Keratinocyte (primary cell): ENCODE measurements at regions not wholly inside any gene's neighbourhood (a gene's known extent, or its start where the extent isn't known, plus 50 kb on each side); places are given as distances from the start of the nearest gene placed in this dataset.

Experiments used
- DNase-seq: peaks from one replicate; pipeline ENCODE4 v3.0.0-alpha.2; 2011; ENCODE audit warnings: low read depth, missing footprints, low spot score
- FAIRE-seq: peaks from 2 replicates; lab custom pipeline; 2011; peaks lifted over from hg19 to GRCh38; lab: Jason Lieb, UNC
- H2AFZ ChIP-seq: 2 replicates; pipeline ENCODE4 v1.6.0; 2012; ENCODE audit warnings: low read length, control low read depth, inconsistent platforms; ENCODE audit not compliant: control insufficient read depth
- H3K27ac ChIP-seq: 2 replicates; pipeline ENCODE4 v1.5.1; 2011; ENCODE audit warnings: low read length; ENCODE audit not compliant: control insufficient read depth, insufficient read depth
- H3K27me3 ChIP-seq: 3 replicates; pipeline ENCODE4 v1.6.0; 2011; ENCODE audit warnings: low read length; ENCODE audit not compliant: control insufficient read depth, insufficient read depth; ENCODE audit errors: extremely low read depth
- H3K36me3 ChIP-seq, 2 experiments: 2 replicates in 1 of 2; 3 replicates in 1 of 2; pipeline ENCODE4 v1.5.1; 2011; ENCODE audit warnings: low read length in 2 of 2, mild to moderate bottlenecking in 1 of 2; ENCODE audit not compliant: control insufficient read depth in 2 of 2, insufficient read depth in 2 of 2; ENCODE audit errors: extremely low read depth in 1 of 2
- H3K4me1 ChIP-seq: 3 replicates; pipeline ENCODE4 v1.5.1; 2011; ENCODE audit warnings: low read length; ENCODE audit not compliant: control insufficient read depth, insufficient read depth; ENCODE audit errors: extremely low read depth
- H3K4me2 ChIP-seq: 3 replicates; pipeline ENCODE4 v1.6.0; 2011; ENCODE audit warnings: low read depth, low read length; ENCODE audit not compliant: control insufficient read depth, insufficient read depth; ENCODE audit errors: extremely low read depth
- H3K4me3 ChIP-seq, 3 experiments: fragments of 200-600 bp in 1 of 3; sonication (generic) in 1 of 3; 2 replicates in 2 of 3; 3 replicates in 1 of 3; pipeline ENCODE4 v1.5.1; 2011 to 2016; ENCODE audit warnings: low read length in 3 of 3, mild to moderate bottlenecking in 3 of 3, control low read depth in 2 of 3, inconsistent platforms in 1 of 3, low read depth in 1 of 3, mixed read lengths in 1 of 3, mixed run types in 1 of 3, moderate library complexity in 1 of 3; ENCODE audit not compliant: control insufficient read depth in 2 of 3, insufficient read depth in 2 of 3; ENCODE audit errors: extremely low read depth in 1 of 3
- H3K79me2 ChIP-seq: 2 replicates; pipeline ENCODE4 v1.6.0; 2012; ENCODE audit warnings: low read length; ENCODE audit not compliant: control insufficient read depth, insufficient read depth
- H3K9ac ChIP-seq: 3 replicates; pipeline ENCODE4 v1.6.0; 2011; ENCODE audit warnings: low read length; ENCODE audit not compliant: control insufficient read depth, insufficient read depth; ENCODE audit errors: extremely low read depth
- H3K9me1 ChIP-seq: 3 replicates; pipeline ENCODE4 v1.6.0; 2011; ENCODE audit warnings: low read length; ENCODE audit not compliant: control insufficient read depth, insufficient read depth; ENCODE audit errors: extremely low read depth
- H3K9me3 ChIP-seq: 2 replicates; pipeline ENCODE4 v1.5.1; 2012; ENCODE audit warnings: low read depth, low read length; ENCODE audit not compliant: control insufficient read depth
- H4K20me1 ChIP-seq: 3 replicates; pipeline ENCODE4 v1.6.0; 2011; ENCODE audit warnings: low read length; ENCODE audit not compliant: control insufficient read depth, insufficient read depth; ENCODE audit errors: extremely low read depth
- CTCF ChIP-seq, 3 experiments: IDR thresholded peaks in 1 of 3; conservative IDR thresholded peaks in 1 of 3; optimal IDR thresholded peaks in 1 of 3; 2 replicates in 2 of 3; 3 replicates in 1 of 3; pipeline versions ENCODE3 to v1.5.1; 2011; ENCODE audit warnings: low read length in 3 of 3, mild to moderate bottlenecking in 3 of 3, moderate library complexity in 2 of 3, control low read depth in 1 of 3, inconsistent platforms in 1 of 3; ENCODE audit not compliant: insufficient read depth in 2 of 3; ENCODE audit errors: extremely low read depth in 1 of 3
- EZH2 ChIP-seq: IDR thresholded peaks from one replicate; pipeline ENCODE4 v1.6.1; 2012; ENCODE audit warnings: inconsistent platforms, mild to moderate bottlenecking, low read length, moderate library complexity
- dilution Hi-C: fragments of 300-500 bp; cut with MboI; formaldehyde crosslinking; loops from one replicate; pipeline ENCODE4 v1.7.0; 2020; ENCODE audit warnings: low sequenced_read_pairs; ENCODE audit not compliant: extremely low pct_ligation_motif_present

- TF ChIP-seq EZH2, result no peak
- TF ChIP-seq CTCF (optimal IDR thresholded peaks at IDR 0.05 in 1 of 3, IDR thresholded peaks at IDR 0.05 in 1 of 3, conservative IDR thresholded peaks at IDR 0.05 in 1 of 3; ENCODE audit: extremely low read depth in 1 of 3, insufficient read depth in 2 of 3, low read length in 3 of 3), result no peak
- FAIRE-seq, result no peak
- Histone ChIP-seq H3K4me2 (no peak overlapping the region), H3K27me3 (no peaks in the 10 kb centered on the region), H2AFZ (no peak overlapping the region), H4K20me1 (no peaks in the 10 kb centered on the region), H3K36me3 (no peaks in the 10 kb centered on the region), H3K9me3 (no peaks in the 10 kb centered on the region), H3K4me3 (no peak overlapping the region), H3K27ac (no peak overlapping the region), H3K79me2 (no peaks in the 10 kb centered on the region), H3K9me1 (no peaks in the 10 kb centered on the region), H3K9ac (no peak overlapping the region), H3K4me1 (peaks cover 5% of the 10 kb centered on the region)
- DNase-seq, result no peak
- dilution Hi-C loops, result no loop called here
Measured at GRCh38 chr1:215507119-215507518, 60.0 kb upstream of the KCTD3 start.

- FAIRE-seq (no peak), DNase-seq (no peak)
- no peak overlapping the region for H3K27ac ChIP-seq
- H3K79me2 ChIP-seq, result no peaks in the 10 kb centered on the region
- no peaks in the 10 kb centered on the region for H3K27me3 ChIP-seq
- no peak overlapping the region for H3K4me3 ChIP-seq
- H3K9me3 ChIP-seq, result no peaks in the 10 kb centered on the region
- no peak overlapping the region for H3K9ac ChIP-seq
- no peak overlapping the region for H2AFZ ChIP-seq
- no peak overlapping the region for H3K4me2 ChIP-seq
- H4K20me1 ChIP-seq, result no peaks in the 10 kb centered on the region
- dilution Hi-C loops, result no loop called here
- no peaks in the 10 kb centered on the region for H3K36me3 ChIP-seq
- H3K9me1 ChIP-seq, result no peaks in the 10 kb centered on the region
- H3K4me1 ChIP-seq, result no peaks in the 10 kb centered on the region
- TF ChIP-seq EZH2 (no peak), CTCF (optimal IDR thresholded peaks at IDR 0.05 in 1 of 3, IDR thresholded peaks at IDR 0.05 in 1 of 3, conservative IDR thresholded peaks at IDR 0.05 in 1 of 3; ENCODE audit: extremely low read depth in 1 of 3, insufficient read depth in 2 of 3, low read length in 3 of 3) (no peak)
Measured at GRCh38 chr1:215508311-215508710, 58.8 kb upstream of the KCTD3 start.
